GM19025 (cell line): ENCODE measurements at regions not wholly inside any gene's neighbourhood (a gene's known extent, or its start where the extent isn't known, plus 50 kb on each side); places are given as distances from the start of the nearest gene placed in this dataset.

Source experiments
- ATAC-seq: cut with Tn5 transposase; IDR thresholded peaks from one replicate; pipeline ENCODE4 v1.9.1; 2021; ENCODE audit warnings: mild to moderate bottlenecking, low read depth, moderate library complexity; ENCODE audit not compliant: unreplicated experiment

DNA sequence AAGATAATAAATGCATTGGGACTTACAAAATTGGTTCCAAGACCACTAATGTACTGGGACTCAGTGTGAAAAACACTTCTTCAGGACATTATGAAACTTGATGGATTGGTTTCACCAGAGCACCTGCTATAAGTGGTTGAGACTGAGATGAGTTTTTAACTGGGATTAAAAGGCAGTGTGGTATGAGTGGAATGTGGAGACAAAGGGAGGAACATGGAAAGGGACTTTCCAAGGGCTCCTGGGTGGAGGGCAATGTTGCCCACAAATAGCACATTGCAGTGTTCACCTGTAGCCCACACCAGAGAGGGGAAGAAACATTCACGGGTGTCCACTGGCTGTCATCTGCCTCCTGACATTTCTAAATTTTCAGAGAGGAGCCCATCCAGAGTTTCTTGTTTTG lies 253.3 kb upstream of the TANK start:
- ATAC-seq, result no peak

DNA sequence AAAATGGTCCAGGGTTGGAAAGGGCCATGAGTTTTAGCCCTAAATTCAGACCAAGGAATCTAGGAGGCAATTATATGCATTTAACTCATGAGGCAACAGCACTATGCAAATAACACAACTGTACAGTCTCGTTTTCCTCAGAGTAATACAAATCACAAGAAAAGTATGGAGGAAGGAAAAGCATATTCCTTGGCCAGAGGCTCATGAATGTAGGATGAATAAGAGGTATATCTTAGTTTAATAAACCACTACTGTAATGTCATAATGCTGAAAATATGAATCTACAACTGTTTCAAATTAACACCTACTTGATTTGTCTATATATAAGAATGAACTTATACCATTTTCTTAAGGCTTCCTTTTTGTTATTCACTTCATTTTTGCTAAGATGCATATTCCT lies 252.5 kb upstream of the TANK start:
- ATAC-seq, result no peak

DNA sequence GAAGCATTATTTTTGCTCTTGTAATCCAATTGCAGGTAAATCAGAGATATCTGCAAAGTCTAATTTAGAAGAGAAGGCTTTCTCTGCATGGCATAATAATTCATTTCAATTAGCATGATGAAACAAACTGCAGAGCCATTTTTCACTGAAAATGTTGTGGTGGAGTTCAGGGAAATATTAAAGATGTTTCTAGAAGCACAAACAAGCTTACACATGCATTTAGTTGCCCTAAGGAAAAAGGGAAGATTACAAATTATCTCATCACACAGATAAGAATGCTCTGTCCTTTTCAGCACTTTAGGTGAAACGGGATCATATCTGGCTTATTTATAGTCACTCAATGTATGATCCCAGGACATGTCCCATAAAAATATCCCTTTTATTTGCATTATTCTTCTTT lies 252.1 kb upstream of the TANK start:
- ATAC-seq, result no peak

GRCh38 chr2:160909781-160910242 lies 250.4 kb upstream of the TANK start:
- no peak for ATAC-seq

DNA sequence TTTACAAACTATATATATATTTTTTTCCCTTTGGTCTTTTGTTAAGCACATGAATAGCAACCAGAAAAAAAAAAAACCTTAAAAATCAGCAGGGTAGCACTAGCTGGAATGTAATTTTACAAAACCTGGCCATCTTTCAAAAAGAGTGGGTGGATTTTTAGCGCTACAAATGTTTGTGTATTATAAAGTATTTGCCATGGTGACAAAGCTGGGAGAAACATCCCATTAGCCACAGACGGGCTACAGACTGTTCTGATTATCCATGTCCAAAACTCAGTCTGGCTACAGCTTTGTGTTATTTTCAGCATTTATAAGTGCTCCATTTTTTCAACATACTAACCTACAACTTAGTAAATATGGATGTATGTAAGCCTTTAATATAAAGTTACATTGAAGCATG lies 249.5 kb upstream of the TANK start:
- ATAC-seq, result no peak

- no peak for ATAC-seq
Measured at GRCh38 chr2:160911258-160911657, 249.0 kb upstream of the TANK start.

- ATAC-seq, result no peak
Measured at GRCh38 chr2:160912276-160912675, 248.0 kb upstream of the TANK start.

- no peak for ATAC-seq
Measured at GRCh38 chr2:160913323-160913722, 246.9 kb upstream of the TANK start.

DNA sequence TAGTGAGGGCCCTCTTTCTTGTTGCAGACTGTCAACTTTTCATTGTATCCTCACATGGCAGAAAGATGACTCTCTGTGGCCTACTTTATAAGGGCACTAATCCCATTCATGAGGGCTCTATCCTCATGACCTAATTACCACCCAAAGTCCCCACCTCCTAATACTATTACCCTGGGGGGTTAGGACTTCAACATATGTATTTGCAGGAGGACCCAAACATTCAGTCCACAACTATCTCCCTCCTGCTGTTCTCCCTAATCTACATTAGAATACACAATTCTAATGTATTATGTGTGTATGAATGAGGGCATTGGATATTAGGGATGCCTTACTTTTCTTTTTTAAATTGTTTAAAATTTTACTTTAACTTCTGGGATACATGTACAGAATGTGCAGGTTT lies 246.0 kb upstream of the TANK start:
- ATAC-seq, result no peak

GRCh38 chr2:160916300-160916699 lies 243.9 kb upstream of the TANK start:
- no peak for ATAC-seq

DNA sequence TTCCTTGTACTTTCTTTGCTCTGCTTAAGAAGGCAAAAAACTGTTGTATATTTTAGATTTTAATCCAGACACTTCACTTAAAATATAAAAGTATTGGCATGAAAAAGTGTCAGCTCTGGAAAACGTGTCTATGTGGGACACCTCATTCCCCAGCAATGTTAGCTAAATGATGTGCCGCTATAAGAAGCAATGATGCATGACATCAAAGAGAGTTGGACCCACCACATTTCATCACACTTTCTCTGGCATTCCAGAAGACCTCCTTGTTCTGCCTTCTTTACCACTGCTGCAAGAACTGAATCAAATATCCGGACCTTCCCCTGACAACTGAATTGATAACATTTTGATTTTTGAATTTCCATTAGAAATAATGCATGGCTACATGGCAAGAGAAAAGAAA lies 242.4 kb upstream of the TANK start:
- ATAC-seq, result no peak

DNA sequence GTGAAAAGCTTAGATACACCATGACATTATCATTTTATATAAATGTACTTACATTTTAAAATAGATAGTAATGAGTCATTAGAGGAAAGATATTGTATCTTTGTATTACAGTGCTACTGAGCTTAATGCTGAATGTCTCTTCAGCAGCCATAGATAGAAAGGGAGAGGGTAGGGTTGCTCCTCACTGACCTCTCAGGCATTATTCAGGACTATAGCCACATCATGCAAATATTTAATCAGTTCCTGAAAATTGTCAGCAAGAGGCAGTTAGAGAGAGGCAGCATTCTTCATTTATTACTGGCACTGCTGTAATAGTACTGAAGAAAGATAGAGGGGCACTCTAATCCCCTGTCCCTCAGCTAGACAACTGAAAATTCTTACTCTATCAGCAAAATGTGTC lies 242.0 kb upstream of the TANK start:
- ATAC-seq, result no peak

- no peak for ATAC-seq
Measured at GRCh38 chr2:160918906-160919503, 241.2 kb upstream of the TANK start.

DNA sequence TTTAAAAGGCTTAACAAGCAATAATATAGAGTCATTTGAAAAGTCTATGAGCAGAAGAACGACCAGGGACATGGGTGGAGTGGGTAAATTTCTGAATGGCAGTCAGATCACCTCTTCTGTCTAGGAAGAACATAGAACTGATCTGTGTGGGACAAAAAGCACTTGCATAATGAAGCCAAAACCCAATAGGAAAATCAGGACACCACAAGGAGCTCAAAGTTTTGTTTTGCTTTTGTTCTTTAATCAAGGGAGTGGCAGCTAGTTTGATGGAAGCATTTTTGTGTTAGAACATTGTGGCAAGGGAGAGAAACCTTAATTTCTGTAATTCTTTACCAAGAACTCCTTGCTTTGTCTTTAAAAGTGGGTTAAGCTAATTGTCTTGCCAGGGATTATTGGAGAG lies 240.2 kb upstream of the TANK start:
- no peak for ATAC-seq

GRCh38 chr2:160920791-160921303 lies 239.4 kb upstream of the TANK start:
- no peak for ATAC-seq

GRCh38 chr2:160921386-160921964 lies 238.8 kb upstream of the TANK start:
- no peak for ATAC-seq

DNA sequence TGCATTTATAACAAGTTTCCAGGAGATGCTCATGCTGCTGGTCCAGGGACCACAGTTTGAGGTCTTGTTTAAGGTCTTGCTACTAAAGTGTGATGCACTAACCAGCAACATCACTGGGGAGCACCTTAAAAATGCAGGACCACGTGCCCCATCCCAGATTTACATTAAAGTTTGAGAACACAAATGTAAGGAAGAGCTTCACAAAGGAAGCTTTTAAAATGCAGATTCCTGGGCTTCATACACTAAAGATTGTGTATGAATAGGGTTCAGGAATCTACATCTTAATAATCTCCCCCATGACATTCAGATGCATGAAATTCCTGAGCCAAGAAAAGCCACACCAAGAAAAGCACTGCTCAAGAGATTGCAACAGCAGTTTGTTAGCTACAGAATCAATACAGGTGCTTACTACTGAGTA lies 235.3 kb upstream of the TANK start:
- no peak for ATAC-seq

- no peak for ATAC-seq
Measured at GRCh38 chr2:160925956-160926355, 234.3 kb upstream of the TANK start.

GRCh38 chr2:160927324-160927723 lies 232.9 kb upstream of the TANK start:
- no peak for ATAC-seq

GRCh38 chr2:160928854-160929301 lies 231.3 kb upstream of the TANK start:
- no peak for ATAC-seq

- ATAC-seq, result no peak
Measured at GRCh38 chr2:160931531-160931930, 228.7 kb upstream of the TANK start.

- ATAC-seq, result no peak
Measured at GRCh38 chr2:160932960-160933359, 227.3 kb upstream of the TANK start.
